ENCODE measurements at regions not wholly inside any gene's neighbourhood (a gene's known extent, or its start where the extent isn't known, plus 50 kb on each side); places are given as distances from the start of the nearest gene placed in this dataset.

DNA sequence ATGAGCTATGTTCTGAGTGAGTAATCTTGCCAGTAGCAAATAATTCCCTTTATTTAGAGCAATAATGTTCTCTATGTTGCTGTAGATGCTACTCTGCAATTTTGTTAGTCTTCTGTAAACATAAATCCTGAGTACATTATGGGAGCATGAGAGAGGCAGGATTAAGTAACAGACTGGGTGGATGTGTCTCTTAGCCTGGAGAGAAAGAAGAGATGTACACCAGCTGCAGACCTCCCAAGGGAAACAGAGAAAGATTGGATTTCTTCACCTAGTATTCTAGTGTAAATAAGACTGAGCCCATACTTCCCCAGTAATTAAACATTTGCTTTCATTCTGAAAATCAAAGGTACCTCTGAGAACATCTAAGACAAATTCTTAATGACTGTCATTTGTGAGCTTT, 564.0 kb downstream of the TRHDE start:
- Histone ChIP-seq H2AFZ (no peak overlapping the region), H3K27ac (ENCODE audit: low read depth) (no peak overlapping the region), H3K79me2 (replicated peaks; ENCODE audit: insufficient read depth) (no peaks in the 10 kb centered on the region), H3K4me3 (no peak overlapping the region), H3K27me3 (ENCODE audit: insufficient read depth) (no peaks in the 10 kb centered on the region), H3K36me3 (ENCODE audit: insufficient read depth) (no peaks in the 10 kb centered on the region), H3K9me2 (ENCODE audit: insufficient read depth) (peaks cover 4% of the 10 kb centered on the region; the same call in 1 of the 2 replicates), H3F3A (replicated peaks; ENCODE audit: low read depth) (no peaks in the 10 kb centered on the region), H4K20me1 (replicated peaks; ENCODE audit: insufficient read depth) (no peaks in the 10 kb centered on the region), H3K4me1 (ENCODE audit: insufficient read depth) (peaks cover 11% of the 10 kb centered on the region; the same call in 1 of the 2 replicates), H3K4me2 (no peak overlapping the region)
- no peak overlapping the region for H3K4me3 Mint-ChIP-seq
- ATAC-seq, result no peak
- TF ChIP-seq EZH2phosphoT487 (IDR thresholded peaks at IDR 0.05; ENCODE audit: unreplicated experiment) (no peak), POLR2AphosphoS5 (IDR thresholded peaks at IDR 0.05; ENCODE audit: low read depth) (no peak), CREB1 (CRISPR knock-in tag; IDR thresholded peaks at IDR 0.05; ENCODE audit: low read depth) (no peak), JUNB (IDR thresholded peaks at IDR 0.05; ENCODE audit: unreplicated experiment) (no peak), NANOG (IDR thresholded peaks at IDR 0.05; ENCODE audit: borderline replicate concordance) (no peak)
- TF ChIP-seq, protein P1, sequence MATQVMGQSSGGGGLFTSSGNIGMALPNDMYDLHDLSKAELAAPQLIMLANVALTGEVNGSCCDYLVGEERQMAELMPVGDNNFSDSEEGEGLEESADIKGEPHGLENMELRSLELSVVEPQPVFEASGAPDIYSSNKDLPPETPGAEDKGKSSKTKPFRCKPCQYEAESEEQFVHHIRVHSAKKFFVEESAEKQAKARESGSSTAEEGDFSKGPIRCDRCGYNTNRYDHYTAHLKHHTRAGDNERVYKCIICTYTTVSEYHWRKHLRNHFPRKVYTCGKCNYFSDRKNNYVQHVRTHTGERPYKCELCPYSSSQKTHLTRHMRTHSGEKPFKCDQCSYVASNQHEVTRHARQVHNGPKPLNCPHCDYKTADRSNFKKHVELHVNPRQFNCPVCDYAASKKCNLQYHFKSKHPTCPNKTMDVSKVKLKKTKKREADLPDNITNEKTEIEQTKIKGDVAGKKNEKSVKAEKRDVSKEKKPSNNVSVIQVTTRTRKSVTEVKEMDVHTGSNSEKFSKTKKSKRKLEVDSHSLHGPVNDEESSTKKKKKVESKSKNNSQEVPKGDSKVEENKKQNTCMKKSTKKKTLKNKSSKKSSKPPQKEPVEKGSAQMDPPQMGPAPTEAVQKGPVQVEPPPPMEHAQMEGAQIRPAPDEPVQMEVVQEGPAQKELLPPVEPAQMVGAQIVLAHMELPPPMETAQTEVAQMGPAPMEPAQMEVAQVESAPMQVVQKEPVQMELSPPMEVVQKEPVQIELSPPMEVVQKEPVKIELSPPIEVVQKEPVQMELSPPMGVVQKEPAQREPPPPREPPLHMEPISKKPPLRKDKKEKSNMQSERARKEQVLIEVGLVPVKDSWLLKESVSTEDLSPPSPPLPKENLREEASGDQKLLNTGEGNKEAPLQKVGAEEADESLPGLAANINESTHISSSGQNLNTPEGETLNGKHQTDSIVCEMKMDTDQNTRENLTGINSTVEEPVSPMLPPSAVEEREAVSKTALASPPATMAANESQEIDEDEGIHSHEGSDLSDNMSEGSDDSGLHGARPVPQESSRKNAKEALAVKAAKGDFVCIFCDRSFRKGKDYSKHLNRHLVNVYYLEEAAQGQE (IDR thresholded peaks at IDR 0.05; ENCODE audit: unreplicated experiment), result no peak
- TF ChIP-seq, protein P2, sequence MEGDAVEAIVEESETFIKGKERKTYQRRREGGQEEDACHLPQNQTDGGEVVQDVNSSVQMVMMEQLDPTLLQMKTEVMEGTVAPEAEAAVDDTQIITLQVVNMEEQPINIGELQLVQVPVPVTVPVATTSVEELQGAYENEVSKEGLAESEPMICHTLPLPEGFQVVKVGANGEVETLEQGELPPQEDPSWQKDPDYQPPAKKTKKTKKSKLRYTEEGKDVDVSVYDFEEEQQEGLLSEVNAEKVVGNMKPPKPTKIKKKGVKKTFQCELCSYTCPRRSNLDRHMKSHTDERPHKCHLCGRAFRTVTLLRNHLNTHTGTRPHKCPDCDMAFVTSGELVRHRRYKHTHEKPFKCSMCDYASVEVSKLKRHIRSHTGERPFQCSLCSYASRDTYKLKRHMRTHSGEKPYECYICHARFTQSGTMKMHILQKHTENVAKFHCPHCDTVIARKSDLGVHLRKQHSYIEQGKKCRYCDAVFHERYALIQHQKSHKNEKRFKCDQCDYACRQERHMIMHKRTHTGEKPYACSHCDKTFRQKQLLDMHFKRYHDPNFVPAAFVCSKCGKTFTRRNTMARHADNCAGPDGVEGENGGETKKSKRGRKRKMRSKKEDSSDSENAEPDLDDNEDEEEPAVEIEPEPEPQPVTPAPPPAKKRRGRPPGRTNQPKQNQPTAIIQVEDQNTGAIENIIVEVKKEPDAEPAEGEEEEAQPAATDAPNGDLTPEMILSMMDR (conservative IDR thresholded peaks at IDR 0.05; ENCODE audit: low read depth in 2 of 2), result no peak
- H3K36me3 Mint-ChIP-seq (ENCODE audit: low read depth), result peaks cover 5% of the 10 kb centered on the region; the same call in 2 of the 3 replicates
- H3K27me3 Mint-ChIP-seq (ENCODE audit: insufficient read depth, low read depth, poor library complexity), result no peaks in the 10 kb centered on the region
- H3K4me1 Mint-ChIP-seq, result peaks cover 16% of the 10 kb centered on the region
- no peak overlapping the region for H3K27ac Mint-ChIP-seq
- H3K9me3 Mint-ChIP-seq, result peaks cover 5% of the 10 kb centered on the region; the same call in 2 of the 3 replicates
- DNase-seq (ENCODE audit: low spot score), result no peak

DNA sequence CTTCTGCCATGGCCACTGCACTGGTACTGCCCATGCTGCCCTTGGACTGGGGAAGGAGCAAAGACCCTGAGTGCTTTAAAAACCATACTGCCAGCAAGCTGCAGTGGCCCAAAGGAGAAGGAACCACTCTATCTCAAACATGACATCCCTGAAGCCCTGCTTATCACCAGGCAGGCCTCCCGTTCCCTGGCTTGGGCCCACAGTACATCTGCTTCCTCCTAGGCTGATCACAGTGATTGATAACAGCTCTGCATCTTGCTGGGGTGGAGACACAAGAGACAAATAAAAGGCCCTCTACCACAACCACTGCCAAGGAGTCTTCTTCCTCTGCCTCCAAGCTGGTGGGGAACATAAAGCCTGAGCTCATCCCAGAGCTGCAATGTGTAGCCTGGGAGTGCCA, 567.5 kb downstream of the TRHDE start:
- Mint-ChIP-seq H3K4me3 (no peak overlapping the region), H3K9me3 (peaks cover 21% of the 10 kb centered on the region), H3K27me3 (ENCODE audit: insufficient read depth, low read depth, poor library complexity) (peaks cover 2% of the 10 kb centered on the region), H3K27ac (no peak overlapping the region), H3K36me3 (ENCODE audit: low read depth) (peaks cover 28% of the 10 kb centered on the region), H3K4me1 (peaks cover 6% of the 10 kb centered on the region; the same call in 2 of the 3 replicates)
- no peaks in the 10 kb centered on the region for H3F3A ChIP-seq (replicated peaks; ENCODE audit: low read depth)
- H3K9me2 ChIP-seq (ENCODE audit: insufficient read depth), result peaks cover 4% of the 10 kb centered on the region; the same call in 1 of the 2 replicates
- H3K27ac ChIP-seq (ENCODE audit: low read depth), result no peak overlapping the region
- H3K27me3 ChIP-seq (ENCODE audit: insufficient read depth), result no peaks in the 10 kb centered on the region
- no peak overlapping the region for H3K4me3 ChIP-seq
- ATAC-seq (no peak), DNase-seq (ENCODE audit: low spot score) (no peak)
- no peak overlapping the region for H3K4me2 ChIP-seq
- no peaks in the 10 kb centered on the region for H3K36me3 ChIP-seq (ENCODE audit: insufficient read depth)
- no peaks in the 10 kb centered on the region for H4K20me1 ChIP-seq (replicated peaks; ENCODE audit: insufficient read depth)
- no peak overlapping the region for H2AFZ ChIP-seq
- peaks cover 3% of the 10 kb centered on the region; the same call in 1 of the 2 replicates for H3K4me1 ChIP-seq (ENCODE audit: insufficient read depth)
- no peaks in the 10 kb centered on the region for H3K79me2 ChIP-seq (replicated peaks; ENCODE audit: insufficient read depth)
- TF ChIP-seq STAT1 (IDR thresholded peaks at IDR 0.05; ENCODE audit: unreplicated experiment) (no peak), EZH2phosphoT487 (IDR thresholded peaks at IDR 0.05; ENCODE audit: unreplicated experiment) (no peak), POLR2AphosphoS5 (IDR thresholded peaks at IDR 0.05; ENCODE audit: low read depth) (no peak), CREB1 (CRISPR knock-in tag; IDR thresholded peaks at IDR 0.05; ENCODE audit: low read depth) (no peak), ZNF114 (CRISPR knock-in tag; IDR thresholded peaks at IDR 0.05) (no peak), ZNF331 (CRISPR knock-in tag; IDR thresholded peaks at IDR 0.05; ENCODE audit: low read depth) (no peak), EZH2 (IDR thresholded peaks at IDR 0.05; ENCODE audit: low read depth, unreplicated experiment) (no peak)
- TF ChIP-seq, protein P2 (conservative IDR thresholded peaks at IDR 0.05; ENCODE audit: low read depth in 2 of 2), result no peak

Data from GM23338 (cell line).